ENCODE measurements at regions not wholly inside any gene's neighbourhood (a gene's known extent, or its start where the extent isn't known, plus 50 kb on each side); places are given as distances from the start of the nearest gene placed in this dataset.

- no peak for TF ChIP-seq POLR2A (IDR thresholded peaks at IDR 0.05; ENCODE audit: low read depth, low read length)
- no peak for DNase-seq (ENCODE audit: insufficient read length, low spot score)
- no peak for FAIRE-seq
Measured at GRCh38 chr11:13220148-13220547, 57.4 kb upstream of the BMAL1 start.

GRCh38 chr11:13221722-13222121 lies 55.9 kb upstream of the BMAL1 start:
- DNase-seq (ENCODE audit: insufficient read length, low spot score) (no peak), FAIRE-seq (no peak)
- no peak for TF ChIP-seq POLR2A (IDR thresholded peaks at IDR 0.05; ENCODE audit: low read depth, low read length)

- FAIRE-seq (no peak), DNase-seq (ENCODE audit: insufficient read length, low spot score) (no peak)
- TF ChIP-seq POLR2A (IDR thresholded peaks at IDR 0.05; ENCODE audit: low read depth, low read length), result no peak
Measured at GRCh38 chr11:13222285-13222684, 55.3 kb upstream of the BMAL1 start.

- DNase-seq (ENCODE audit: insufficient read length, low spot score), result no peak
Measured at GRCh38 chr11:13223112-13223511, 54.5 kb upstream of the BMAL1 start.

GRCh38 chr11:13224324-13224723 lies 53.3 kb upstream of the BMAL1 start:
- TF ChIP-seq POLR2A (IDR thresholded peaks at IDR 0.05; ENCODE audit: low read depth, low read length), result no peak
- DNase-seq (ENCODE audit: insufficient read length, low spot score) (no peak), FAIRE-seq (no peak)

More at GRCh38 chr11:13223112-13223511, 54.5 kb upstream of the BMAL1 start:
- no peak for FAIRE-seq
- no peak for TF ChIP-seq POLR2A (IDR thresholded peaks at IDR 0.05; ENCODE audit: low read depth, low read length)

GRCh38 chr11:13225038-13226001 lies 52.3 kb upstream of the BMAL1 start:
- TF ChIP-seq POLR2A (IDR thresholded peaks at IDR 0.05; ENCODE audit: low read depth, low read length), result no peak
- DNase-seq (ENCODE audit: insufficient read length, low spot score), result no peak

GRCh38 chr11:13227676-13228255 lies 49.8 kb upstream of the BMAL1 start:
- TF ChIP-seq POLR2A (IDR thresholded peaks at IDR 0.05; ENCODE audit: low read depth, low read length), result no peak
- DNase-seq (ENCODE audit: insufficient read length, low spot score) (no peak), FAIRE-seq (no peak)

More at GRCh38 chr11:13225038-13226001, 52.3 kb upstream of the BMAL1 start:
- no peak for FAIRE-seq
